HG03066 (cell line): ENCODE measurements at regions not wholly inside any gene's neighbourhood (a gene's known extent, or its start where the extent isn't known, plus 50 kb on each side); places are given as distances from the start of the nearest gene placed in this dataset.

Source experiments
- ATAC-seq: cut with Tn5 transposase; IDR thresholded peaks from one replicate; pipeline ENCODE4 v1.9.1; 2021; ENCODE audit warnings: low read depth; ENCODE audit not compliant: unreplicated experiment

DNA sequence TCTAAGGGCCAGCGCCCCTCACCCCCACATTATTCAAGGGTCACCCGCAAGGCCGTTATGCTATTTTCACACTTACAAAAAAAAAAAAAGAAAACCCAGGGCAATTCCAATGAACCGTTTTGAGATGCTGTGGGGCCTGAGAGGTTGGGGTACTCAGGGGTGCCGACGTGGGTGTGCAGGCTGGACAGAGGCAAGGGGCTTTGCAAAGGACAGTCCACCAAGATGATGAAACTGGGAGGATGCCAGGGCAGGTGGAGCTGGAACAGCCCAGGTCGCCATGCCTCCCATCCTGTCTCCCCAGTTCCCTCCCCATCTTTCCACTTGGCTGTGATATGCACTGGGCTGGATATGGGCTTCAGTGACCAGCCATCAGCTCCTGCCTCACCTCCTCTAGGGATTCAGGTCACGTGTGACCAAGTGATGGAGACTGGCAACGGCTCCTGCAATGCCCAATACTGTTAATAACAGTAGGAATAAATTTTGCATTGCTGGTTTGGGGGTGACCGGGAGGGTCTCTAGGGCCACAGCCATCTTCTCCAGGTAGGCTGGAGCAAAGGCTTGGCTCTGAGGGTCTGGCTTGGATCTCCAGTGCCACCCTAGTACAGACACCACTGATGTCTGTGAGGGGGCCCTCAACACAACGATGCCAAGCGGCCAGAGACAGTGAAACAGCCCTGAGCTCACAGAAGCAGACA, 151.3 kb upstream of the TNRC6C start:
- no peak for ATAC-seq

DNA sequence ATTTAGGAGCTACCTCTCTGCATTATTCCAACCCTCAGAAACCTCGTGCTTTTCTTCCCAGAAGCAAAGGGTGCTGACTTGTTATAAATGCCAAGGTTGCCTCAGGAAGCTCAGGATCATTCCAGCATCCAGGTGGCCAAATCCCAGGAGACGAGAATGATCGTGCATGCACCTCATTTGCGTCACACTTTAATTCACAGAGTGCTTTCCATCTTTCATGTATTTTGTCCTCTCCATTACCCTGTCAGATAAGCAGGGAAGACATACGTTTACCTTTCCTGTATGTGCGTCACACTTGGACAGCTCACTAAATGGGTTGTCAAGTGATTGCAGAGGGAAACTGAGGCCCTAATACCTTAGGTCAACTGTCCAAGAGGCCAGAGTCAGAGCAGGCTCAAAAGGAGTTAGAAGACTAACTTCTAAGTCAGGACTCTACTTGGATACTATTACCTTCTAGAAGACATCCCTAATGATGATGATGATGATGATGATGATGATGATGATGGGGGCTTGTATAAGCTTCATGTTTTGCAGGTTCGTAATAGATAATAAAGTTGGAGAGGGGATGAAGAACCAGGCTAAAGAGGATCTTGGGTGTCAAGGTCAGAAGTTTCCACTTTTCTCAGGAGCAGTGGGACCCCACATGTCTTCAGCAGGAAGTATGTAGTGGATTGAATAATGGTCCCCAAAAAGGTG, 150.6 kb upstream of the TNRC6C start:
- no peak for ATAC-seq

DNA sequence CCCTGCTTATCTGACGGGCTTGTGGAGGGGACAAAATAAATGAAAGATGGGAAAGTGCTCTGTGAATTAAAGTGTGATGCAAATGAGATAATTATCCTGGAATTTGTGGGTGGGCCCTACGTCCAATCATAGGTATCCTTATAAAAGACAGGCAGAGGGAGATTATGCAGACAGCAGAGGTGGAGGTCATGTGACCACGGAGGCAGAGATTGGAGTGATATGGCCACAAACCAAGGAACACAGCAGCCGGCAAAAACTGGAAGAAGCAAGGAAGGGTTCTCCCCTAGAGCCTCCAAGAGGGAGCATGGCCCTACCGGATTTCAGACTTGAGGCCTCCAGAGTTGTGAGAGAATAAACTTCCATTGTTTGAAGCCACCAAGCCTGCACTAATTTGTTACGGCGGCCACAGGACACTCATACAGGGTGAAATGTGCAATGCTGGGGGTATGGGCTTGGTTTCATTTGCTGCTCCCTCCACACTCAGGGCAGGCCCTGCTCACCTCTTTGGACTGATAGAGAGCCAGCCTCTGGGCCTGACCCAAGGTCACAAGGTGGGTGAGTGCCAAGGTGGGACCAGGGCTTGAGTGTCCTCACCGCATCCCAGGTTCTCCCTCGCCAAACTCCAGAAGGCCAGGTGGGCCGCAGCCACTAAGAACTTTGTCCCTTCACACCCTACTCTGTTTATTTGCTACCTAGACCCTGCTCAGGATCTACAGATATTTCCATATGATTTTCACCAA, 149.6 kb upstream of the TNRC6C start:
- no peak for ATAC-seq

DNA sequence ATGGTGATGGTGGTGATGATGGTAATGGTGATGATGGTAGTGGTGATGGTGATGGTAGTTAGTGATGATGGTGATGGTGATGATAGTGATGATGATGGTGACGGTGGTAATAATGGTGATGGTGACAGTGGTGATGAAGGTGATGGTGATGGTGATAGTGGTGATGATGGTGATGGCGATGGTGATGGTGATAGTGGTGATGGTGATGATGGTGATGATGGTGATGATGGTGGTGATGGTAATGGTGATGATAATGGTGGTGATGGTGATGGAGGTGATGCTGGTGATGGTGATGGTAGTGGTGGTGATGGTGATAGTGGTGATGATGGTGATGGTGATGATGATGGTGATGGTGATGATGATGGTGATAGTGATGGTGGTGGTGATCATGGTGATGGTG, 148.7 kb upstream of the TNRC6C start:
- ATAC-seq = no peak

DNA sequence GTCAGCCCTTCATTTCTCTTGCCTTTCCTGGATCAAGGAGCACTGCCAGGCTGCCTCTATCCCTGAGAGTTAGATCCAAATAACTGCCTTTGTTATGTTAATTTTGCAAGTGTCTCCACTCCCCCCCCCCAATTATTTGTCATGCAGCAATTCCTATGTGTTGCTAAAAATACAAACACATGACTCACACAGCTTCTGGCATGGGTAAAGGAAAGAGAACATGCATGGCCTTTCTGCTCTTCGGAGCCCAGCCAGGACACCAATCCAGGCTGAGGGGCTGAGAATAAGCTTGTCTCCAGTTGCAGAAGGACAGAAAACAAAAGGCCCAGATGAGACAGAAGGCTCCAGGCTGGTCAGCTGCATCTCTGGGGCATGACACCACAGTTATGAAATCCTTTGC, 148.0 kb upstream of the TNRC6C start:
- ATAC-seq = no peak

DNA sequence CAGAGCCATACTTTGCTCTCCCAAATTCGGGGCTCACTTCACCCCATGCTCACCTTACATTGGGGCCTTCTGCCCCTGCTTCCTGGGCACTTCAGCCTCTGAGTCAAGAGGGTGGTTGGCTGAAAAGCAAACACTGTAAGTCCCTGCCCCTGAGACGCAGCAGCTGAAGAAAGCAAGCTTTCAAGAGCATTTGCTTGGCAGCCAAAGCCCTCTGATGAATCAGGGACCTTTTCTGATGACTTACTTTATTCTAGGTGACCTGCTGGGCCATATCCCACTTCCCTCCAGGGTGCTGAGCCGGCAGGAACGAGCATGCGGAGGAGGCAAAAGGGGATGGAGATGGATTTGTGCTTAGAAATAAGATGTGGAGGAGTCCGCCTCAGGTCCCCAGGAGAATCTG, 147.0 kb upstream of the TNRC6C start:
- no peak for ATAC-seq

DNA sequence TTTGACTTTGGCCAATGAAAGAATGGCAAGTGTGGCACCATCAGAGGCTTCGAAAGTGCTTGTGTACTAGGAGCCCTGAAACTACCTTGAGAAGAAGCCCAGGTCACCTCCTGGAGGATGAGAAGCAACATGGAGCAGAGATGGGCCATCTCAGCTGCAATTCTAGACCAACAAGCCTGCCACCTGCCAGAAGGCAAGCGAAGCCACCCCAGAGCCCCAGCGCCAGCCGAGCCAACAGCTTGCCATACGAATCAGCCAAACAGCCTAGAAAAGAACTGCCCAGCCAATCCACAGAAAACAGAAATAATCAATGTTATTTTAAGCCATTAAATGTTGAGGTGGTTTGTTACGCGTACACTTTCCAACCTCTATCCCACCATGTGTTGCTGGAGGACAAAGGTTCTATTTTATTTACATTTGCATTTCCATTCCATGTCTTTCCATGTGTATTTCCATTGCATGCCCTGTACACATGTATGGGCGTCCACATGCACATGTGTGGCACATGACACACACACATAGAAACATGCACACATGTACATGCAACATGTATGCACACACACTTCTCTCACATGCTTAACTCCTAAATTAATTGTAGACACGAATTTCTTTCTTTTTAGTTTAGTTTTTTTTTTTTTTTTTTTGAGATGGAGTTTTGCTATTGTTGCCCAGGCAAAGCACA, 144.3 kb upstream of the TNRC6C start:
- no peak for ATAC-seq

DNA sequence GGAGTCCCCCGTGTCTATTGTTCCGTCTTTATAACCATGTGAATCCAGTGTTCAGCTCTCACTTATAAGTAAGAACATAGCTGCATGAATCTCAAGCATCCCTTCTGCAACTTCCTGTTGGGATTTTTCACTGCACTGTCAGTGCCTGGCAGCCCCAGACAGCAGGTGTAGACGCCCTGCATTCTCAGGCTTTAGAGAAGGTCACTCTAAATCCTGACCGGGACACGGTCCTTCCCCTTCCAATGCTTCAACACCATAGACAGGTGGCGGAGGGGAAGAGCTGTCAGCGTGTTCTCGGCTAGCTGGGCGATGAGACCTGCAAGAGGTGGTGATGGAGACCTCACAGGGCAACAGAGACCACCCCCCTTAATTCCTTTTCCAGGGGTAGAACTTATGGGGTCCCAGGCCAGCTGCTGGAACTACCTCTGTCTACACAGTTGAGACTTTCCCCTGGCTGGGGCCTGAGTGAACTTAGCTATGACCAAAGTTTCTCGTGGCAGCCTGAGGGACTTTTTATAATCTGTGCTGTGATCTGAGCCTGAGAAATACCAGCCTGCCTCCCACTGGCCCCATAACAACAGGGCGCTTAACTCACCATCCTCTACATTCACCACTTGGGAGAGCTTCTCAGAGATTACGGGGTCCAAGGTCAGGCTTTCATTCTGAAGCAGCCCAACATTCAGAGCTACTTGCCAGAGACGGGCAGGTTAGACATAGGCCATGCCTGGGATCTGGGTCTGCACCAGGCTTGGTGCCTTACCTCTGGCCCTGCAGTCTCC, 143.2 kb upstream of the TNRC6C start:
- ATAC-seq = no peak

DNA sequence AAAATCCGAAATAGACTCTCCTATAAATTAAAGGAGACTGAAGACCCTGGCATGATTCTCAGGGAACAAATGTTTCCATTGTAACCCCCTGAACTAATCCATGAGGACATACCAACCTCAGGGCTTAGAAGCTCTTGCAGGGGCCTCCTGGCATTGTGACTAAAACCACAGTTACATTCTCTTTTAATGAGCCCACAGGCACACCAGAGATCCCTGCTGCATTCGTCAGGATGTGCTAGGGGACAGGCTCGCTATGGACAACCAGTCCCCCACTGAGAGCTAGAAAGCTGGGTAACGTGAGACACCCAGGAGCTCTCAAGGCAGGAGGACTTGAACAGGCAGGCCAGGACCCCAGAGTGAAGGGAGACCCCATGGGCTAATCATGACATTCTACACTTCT, 140.6 kb upstream of the TNRC6C start:
- no peak for ATAC-seq

DNA sequence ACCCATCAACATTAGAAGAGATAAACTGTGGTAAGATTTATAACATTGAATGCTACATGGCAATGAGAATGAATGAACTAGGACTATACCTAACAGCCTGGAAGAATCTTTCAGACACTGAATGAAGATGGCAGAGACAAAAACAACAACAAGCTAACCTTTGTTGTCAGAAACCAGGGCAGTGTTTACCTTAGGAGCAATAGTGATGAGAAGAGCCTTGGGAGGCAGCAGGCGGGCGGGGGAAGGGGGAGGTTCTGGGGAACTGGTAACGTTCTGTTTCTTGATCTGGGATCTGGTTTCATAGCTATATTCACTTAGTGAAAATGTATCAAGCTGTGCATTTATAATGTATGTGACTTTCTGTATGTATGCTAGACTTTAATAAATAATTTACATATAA, 139.0 kb upstream of the TNRC6C start:
- no peak for ATAC-seq

DNA sequence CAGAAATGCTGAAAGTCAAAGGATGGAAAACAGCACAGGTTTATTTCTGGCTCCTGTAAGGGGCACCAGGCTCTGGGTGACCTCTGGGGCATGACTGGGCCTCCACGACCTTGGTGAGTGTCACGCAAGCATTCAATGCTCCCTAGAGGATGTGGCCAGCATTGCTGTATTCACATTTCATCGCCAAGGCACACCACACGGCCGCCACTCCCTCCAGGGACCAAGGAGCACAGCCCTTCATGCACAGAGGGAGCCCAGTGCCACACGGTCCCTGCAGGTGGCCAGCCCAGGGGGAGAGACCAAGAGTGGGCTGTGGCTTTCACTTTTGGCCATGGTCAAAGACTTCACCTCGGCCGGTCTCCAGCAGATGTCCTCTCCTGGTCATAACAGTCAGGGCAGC, 137.4 kb upstream of the TNRC6C start:
- no peak for ATAC-seq

DNA sequence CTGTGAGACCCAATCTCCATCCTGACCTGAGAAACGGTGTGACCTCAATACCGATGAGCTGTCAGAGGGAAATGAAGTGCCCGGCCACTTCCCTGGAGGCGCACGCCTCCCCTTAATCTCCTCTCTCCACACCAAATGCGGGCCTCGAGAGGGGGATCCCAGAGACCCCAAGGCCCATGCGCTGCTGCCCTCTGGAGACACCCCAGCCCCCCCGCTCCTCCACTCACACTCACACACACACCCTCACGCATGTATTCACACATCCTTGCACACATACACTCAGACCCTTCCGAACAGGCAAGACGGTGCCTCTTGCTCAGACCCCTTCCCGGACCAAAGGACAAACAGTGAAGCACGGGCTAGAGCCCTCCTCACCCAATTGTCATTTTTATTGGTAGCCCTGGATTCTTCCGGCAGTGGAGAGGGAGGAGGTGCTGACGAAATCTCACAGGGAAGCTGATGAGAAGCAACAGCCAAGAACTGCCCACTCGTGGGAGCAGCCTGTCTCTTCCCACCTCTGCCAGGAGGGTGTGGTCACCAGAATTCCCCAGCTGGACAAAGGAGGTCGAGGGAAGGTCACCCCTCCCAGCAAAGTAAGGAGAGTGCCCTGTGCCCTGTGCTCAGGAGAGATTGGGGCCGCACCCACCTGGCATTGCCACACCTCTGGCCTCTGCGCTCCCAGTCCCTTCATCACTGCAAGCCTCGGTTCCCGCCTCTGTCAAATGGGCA, 136.0 kb upstream of the TNRC6C start:
- no peak for ATAC-seq

DNA sequence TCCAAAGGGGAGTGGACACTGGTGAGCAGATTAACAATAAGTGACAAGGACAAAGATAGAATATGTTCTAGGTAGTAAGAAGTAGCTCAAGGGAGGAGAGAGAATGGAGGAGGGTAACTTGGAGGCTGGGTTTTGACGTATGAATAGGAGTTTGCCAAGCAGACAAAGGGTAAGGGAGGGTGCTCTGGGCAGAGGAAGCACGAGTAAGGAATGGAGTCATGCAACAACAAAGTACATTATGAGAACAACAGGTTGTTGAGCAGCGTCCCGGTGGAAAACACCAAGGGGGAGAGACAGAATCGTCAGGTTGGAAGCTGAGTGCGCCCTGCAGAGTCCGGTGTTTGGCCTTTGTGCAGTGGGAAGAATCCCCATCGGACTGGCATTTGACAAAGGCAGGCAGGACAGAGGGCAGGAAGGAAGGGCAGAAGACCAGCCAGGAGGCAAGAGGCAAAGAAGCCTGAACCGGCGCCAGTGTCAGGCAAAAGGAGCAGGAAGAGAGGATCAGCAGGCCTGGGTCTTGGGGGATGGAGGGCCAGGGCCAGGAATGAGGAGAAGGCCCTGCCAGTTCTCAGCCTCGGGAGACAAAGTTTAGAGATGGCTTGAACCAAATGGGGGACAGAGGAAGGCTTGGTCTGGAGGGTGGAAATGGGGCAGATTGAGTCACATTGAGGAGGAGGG, 134.3 kb upstream of the TNRC6C start:
- no peak for ATAC-seq

DNA sequence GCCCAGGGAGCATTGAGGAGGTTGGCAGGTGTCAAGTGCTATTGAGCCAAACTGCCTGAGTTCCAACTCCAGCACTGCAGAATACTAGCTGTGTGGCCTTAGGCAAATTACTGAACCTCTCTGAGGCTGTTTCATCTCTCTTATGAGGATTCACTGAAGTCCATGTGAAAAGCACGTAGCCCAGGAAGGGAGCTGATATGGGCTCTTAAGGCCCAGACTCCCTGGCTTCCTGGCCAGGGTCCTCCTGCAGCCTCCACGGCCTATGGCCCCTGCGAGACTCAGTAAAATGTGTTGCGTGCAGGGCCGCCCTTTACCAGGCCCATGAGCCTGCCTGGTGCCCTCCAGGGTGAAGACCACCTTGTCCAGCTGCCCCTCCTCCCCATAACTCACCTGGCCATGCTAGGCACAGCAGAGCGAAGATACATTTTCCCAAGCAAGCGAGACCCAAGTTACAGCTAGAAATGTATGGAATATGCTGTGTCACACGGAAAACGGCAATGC, 133.7 kb upstream of the TNRC6C start:
- no peak for ATAC-seq

DNA sequence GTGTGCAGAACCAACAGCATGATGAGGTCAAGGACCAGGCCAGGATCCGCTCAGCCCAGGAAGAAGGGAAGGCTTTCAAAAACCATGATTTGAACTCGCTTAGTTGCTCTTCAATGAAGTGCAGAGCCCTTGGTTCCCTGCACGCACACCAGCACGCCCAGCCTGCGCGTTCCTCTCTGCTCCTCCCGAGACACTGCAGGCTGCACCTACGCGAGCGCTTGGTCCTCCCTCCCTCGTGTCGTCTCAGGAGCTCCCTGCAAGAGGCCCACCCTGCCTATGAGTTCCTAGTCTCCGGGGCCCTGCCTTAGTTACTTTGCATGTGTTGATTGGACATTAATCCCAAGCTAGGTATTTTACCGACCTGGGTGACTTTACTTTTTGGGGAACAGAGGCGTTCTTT, 132.9 kb upstream of the TNRC6C start:
- no peak for ATAC-seq

DNA sequence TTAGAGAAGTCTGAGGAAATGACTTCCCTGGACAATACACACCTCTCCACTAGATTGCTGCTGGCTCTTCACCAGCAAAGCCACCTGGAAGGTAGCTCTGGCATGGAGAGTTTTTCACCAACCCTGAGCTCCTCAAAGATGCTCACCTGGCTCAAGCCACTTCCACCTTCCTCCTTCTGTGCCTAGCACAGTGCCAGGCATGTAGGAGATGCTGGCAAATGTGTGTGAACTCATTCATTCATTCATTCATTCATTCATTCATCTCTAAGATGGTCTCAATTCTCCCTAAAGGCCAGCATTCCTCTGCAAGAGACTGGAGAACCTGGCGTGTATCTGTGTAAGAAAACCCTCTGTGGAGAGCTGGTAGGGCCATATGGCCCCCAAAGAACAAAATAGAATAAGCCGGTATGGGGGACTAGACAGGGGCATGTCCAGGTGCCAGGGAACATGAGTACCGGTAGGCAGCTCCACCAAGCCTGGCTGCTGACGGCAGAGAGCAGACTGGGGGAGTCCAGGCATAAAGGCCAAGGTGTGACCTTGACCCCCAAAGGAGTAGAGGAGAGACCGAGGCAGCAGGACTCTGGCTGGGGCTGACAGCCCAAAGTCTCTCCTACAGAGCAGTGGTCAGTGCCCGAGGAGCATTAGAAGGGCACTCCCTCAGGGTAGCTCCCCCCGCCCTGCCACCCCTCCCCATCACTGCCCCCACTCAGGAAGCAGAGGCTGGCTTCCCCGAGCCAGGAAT, 132.2 kb upstream of the TNRC6C start:
- no peak for ATAC-seq

DNA sequence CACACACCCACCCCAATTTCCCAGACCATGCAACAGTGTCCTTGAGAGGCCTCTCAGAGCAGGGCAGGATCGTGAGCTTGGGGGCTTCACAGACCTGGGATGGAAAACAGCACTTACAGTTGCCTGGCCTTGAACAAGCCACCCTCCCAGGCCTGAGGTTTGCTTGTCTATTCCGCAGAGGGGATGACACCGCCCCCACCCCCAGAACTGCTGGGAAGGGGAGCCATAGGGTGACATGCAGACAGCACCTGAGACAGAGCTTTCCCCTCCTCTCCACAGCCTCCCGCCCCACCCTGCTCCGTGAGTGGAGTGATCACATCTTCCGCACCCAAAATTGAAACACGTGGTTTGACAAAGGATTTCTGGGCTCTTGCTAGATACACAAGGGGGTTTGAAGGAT, 131.5 kb upstream of the TNRC6C start:
- ATAC-seq = no peak

DNA sequence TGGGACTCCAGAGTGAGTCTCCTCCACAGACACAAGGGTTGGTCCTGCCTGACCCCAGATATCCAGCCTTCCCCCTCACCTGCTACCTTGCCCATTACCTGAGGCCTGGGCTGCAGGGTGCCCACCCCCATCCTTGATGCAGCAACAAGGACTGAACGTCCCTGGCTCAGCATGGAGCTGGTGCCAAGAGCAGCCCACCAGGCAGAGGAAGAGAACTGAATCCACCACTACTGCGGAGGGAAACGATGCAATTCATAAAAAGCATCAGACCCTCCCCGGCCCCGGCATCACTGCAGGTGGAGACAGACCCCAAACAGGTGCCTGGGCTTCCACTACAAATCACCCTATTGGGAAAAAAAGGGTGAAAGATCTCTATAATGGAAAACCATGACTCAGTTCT, 131.0 kb upstream of the TNRC6C start:
- no peak for ATAC-seq
